H9 (cell line): ENCODE measurements at regions not wholly inside any gene's neighbourhood (a gene's known extent, or its start where the extent isn't known, plus 50 kb on each side); places are given as distances from the start of the nearest gene placed in this dataset.

ENCODE experiments used
- DNase-seq: peaks from one replicate; pipeline ENCODE4 v3.0.0-alpha.2; 2017
- H2AFZ ChIP-seq: one replicate; pipeline ENCODE4 v1.6.1; 2013; ENCODE audit warnings: mild to moderate bottlenecking, low read length, control low read depth, moderate library complexity
- H2AK5ac ChIP-seq: 2 replicates; pipeline ENCODE4 v1.6.1; 2013; ENCODE audit warnings: low read length, control low read depth, mixed read lengths; ENCODE audit not compliant: insufficient read length
- H2BK120ac ChIP-seq: one replicate; pipeline ENCODE4 v1.6.1; 2013; ENCODE audit warnings: low read depth, mild to moderate bottlenecking, low read length, control low read depth, inconsistent platforms; ENCODE audit not compliant: poor library complexity, severe bottlenecking
- H2BK12ac ChIP-seq: 2 replicates; pipeline ENCODE4 v1.6.1; 2013; ENCODE audit warnings: low read length, control low read depth, mixed read lengths, low read depth; ENCODE audit not compliant: insufficient read length
- H2BK15ac ChIP-seq: 2 replicates; pipeline ENCODE4 v1.6.1; 2013; ENCODE audit warnings: low read depth, low read length, control low read depth
- H2BK20ac ChIP-seq: one replicate; pipeline ENCODE4 v1.6.1; 2013; ENCODE audit warnings: low read depth, mild to moderate bottlenecking, low read length, control low read depth, inconsistent platforms; ENCODE audit not compliant: poor library complexity, severe bottlenecking
- H2BK5ac ChIP-seq: 2 replicates; pipeline ENCODE4 v1.6.1; 2013; ENCODE audit warnings: low read length, control low read depth, mixed read lengths; ENCODE audit not compliant: insufficient read length
- H3K14ac ChIP-seq: 2 replicates; pipeline ENCODE4 v1.6.1; 2013; ENCODE audit warnings: low read length, control low read depth; ENCODE audit not compliant: insufficient read depth
- H3K18ac ChIP-seq: 2 replicates; pipeline ENCODE4 v1.6.1; 2013; ENCODE audit warnings: low read depth, mild to moderate bottlenecking, mixed read lengths, low read length, control low read depth; ENCODE audit not compliant: insufficient read length
- H3K23ac ChIP-seq: 2 replicates; pipeline ENCODE4 v1.6.1; 2013; ENCODE audit warnings: low read length, control low read depth, mixed read lengths, low read depth; ENCODE audit not compliant: insufficient read length
- H3K23me2 ChIP-seq: 2 replicates; pipeline ENCODE4 v1.6.1; 2013; ENCODE audit warnings: low read depth, mild to moderate bottlenecking, mixed read lengths, low read length, control low read depth; ENCODE audit not compliant: insufficient read length, poor library complexity, severe bottlenecking
- H3K27ac ChIP-seq: 2 replicates; pipeline ENCODE4 v1.5.1; 2013; ENCODE audit warnings: low read length, control low read depth, mixed read lengths, low read depth; ENCODE audit not compliant: insufficient read length
- H3K27me3 ChIP-seq: 2 replicates; pipeline ENCODE4 v1.6.1; 2013; ENCODE audit warnings: low read length, control low read depth, inconsistent platforms; ENCODE audit not compliant: insufficient read depth
- H3K4ac ChIP-seq: 2 replicates; pipeline ENCODE4 v1.6.1; 2013; ENCODE audit warnings: low read depth, mild to moderate bottlenecking, control low read depth, inconsistent platforms, low read length, moderate library complexity
- H3K4me1 ChIP-seq: 2 replicates; pipeline ENCODE4 v1.6.1; 2013; ENCODE audit warnings: low read length, control low read depth, inconsistent platforms; ENCODE audit not compliant: insufficient read depth
- H3K4me2 ChIP-seq: 2 replicates; pipeline ENCODE4 v1.6.1; 2013; ENCODE audit warnings: low read length, control low read depth, mixed read lengths; ENCODE audit not compliant: insufficient read length, insufficient read depth
- H3K56ac ChIP-seq: 2 replicates; pipeline ENCODE4 v1.6.1; 2013; ENCODE audit warnings: low read depth, mild to moderate bottlenecking, mixed read lengths, low read length, control low read depth; ENCODE audit not compliant: insufficient read length
- H3K79me1 ChIP-seq: 2 replicates; pipeline ENCODE4 v1.6.1; 2013; ENCODE audit warnings: low read depth, mild to moderate bottlenecking, moderate library complexity, low read length, control low read depth, inconsistent platforms; ENCODE audit not compliant: insufficient read depth, poor library complexity, severe bottlenecking
- H3K79me2 ChIP-seq: 2 replicates; pipeline ENCODE4 v1.6.1; 2013; ENCODE audit warnings: low read length, control low read depth, inconsistent platforms; ENCODE audit not compliant: insufficient read depth
- H3K9ac ChIP-seq: 2 replicates; pipeline ENCODE4 v1.6.1; 2013; ENCODE audit warnings: low read length, control low read depth, mixed read lengths; ENCODE audit not compliant: insufficient read length; ENCODE audit errors: extremely low read depth
- H3K9me3 ChIP-seq: one replicate; pipeline ENCODE4 v1.6.1; 2013; ENCODE audit warnings: low read depth, low read length, inconsistent platforms; ENCODE audit not compliant: control insufficient read depth
- H3T11ph ChIP-seq: one replicate; pipeline ENCODE4 v1.6.1; 2013; ENCODE audit warnings: mild to moderate bottlenecking, low read length, control low read depth, inconsistent platforms
- H4K20me1 ChIP-seq: one replicate; pipeline ENCODE4 v1.6.1; 2013; ENCODE audit not compliant: control insufficient read depth, insufficient read length, insufficient read depth
- H4K5ac ChIP-seq: 2 replicates; pipeline ENCODE4 v1.6.1; 2013; ENCODE audit warnings: low read depth, mild to moderate bottlenecking, mixed read lengths, low read length, control low read depth; ENCODE audit not compliant: insufficient read length
- H4K8ac ChIP-seq: replicated peaks from 2 replicates; pipeline ENCODE4 v1.6.1; 2013; ENCODE audit warnings: low read length, control low read depth, mixed read lengths, low read depth; ENCODE audit not compliant: insufficient read length
- H4K91ac ChIP-seq: 2 replicates; pipeline ENCODE4 v1.6.1; 2013; ENCODE audit warnings: low read depth, mild to moderate bottlenecking, moderate library complexity, mixed read lengths, low read length, control low read depth; ENCODE audit not compliant: insufficient read length
- H3K27ac Mint-ChIP-seq, 3 experiments: 2 replicates in 2 of 3; 3 replicates in 1 of 3; pipeline ENCODE4 v1.8.0; 2020 to 2021; ENCODE audit warnings: mixed read lengths in 3 of 3, mild to moderate bottlenecking in 1 of 3, moderate library complexity in 1 of 3
- H3K27me3 Mint-ChIP-seq: 2 replicates; pipeline ENCODE4 v1.8.0; 2021; ENCODE audit warnings: low read depth, mild to moderate bottlenecking, moderate library complexity, mixed read lengths
- H3K36me3 Mint-ChIP-seq, 3 experiments: 2 replicates in 2 of 3; 3 replicates in 1 of 3; pipeline ENCODE4 v1.8.0; 2020 to 2021; ENCODE audit warnings: low read depth in 3 of 3, mixed read lengths in 3 of 3; ENCODE audit not compliant: insufficient read depth in 1 of 3
- H3K4me1 Mint-ChIP-seq, 2 experiments: 2 replicates each; pipeline ENCODE4 v1.8.0; 2020; ENCODE audit warnings: mixed read lengths in 2 of 2
- H3K4me3 Mint-ChIP-seq, 2 experiments: 2 replicates in 1 of 2; 3 replicates in 1 of 2; pipeline ENCODE4 v1.8.0; 2020 to 2021; ENCODE audit warnings: mild to moderate bottlenecking in 2 of 2, mixed read lengths in 2 of 2, moderate library complexity in 1 of 2
- H3K9me3 Mint-ChIP-seq, 2 experiments: 2 replicates in 1 of 2; 3 replicates in 1 of 2; pipeline ENCODE4 v1.8.0; 2020; ENCODE audit warnings: mild to moderate bottlenecking in 2 of 2, mixed read lengths in 2 of 2, moderate library complexity in 1 of 2
- WGBS: extraction: QIAGEN DNeasy Blood & Tissue Kit; methylation state at CpG from one replicate; pipeline ENCODE4 v1.1.7; 2013; ENCODE audit warnings: missing lambda C conversion rate, low lambda C conversion rate, mixed read lengths; ENCODE audit not compliant: insufficient read length; ENCODE audit errors: extremely low coverage; 5-methylcytosine and 5-hydroxymethylcytosine counted together
- TF ChIP-seq, protein P1 (sequence below): fragments of 200-600 bp; sonication (generic); conservative IDR thresholded peaks from 3 replicates; pipeline ENCODE4 v1.8.0; 2021; ENCODE audit warnings: antibody characterized with exemption, mild to moderate bottlenecking

DNA sequence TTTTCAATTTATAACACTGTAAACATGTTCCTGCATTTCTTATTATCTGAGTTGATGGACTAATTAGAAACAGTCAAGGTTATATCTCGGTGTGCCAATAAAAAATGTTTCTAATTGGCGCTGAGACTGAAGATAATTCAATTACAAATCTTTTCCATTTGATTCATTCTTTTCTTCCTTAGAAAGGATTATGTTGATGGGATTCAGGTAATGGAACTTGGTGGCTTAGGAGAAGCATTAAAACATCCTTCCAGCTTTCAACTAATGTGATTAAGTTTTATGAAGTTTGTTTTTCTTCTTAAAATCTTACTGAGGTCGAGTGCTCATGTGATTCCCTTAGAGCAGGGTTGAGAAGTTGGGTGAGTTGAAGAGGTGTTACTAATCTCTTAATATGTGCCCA lies 1015.3 kb downstream of the NR2F1-AS1 start:
- H3K36me3 Mint-ChIP-seq: no peaks in the 10 kb centered on the region
- WGBS: no CpG with 5 or more reads among the region's 3 CpGs
- no peaks in the 10 kb centered on the region for H3K27me3 Mint-ChIP-seq

More for the DNA sequence above, 1015.3 kb downstream of the NR2F1-AS1 start:
- Histone ChIP-seq H4K91ac (no peak overlapping the region), H2BK5ac (no peak overlapping the region), H3K79me1 (no peaks in the 10 kb centered on the region), H4K20me1 (no peaks in the 10 kb centered on the region), H2AFZ (no peak overlapping the region), H3K14ac (no peak overlapping the region), H3T11ph (no peak overlapping the region), H2BK12ac (no peak overlapping the region), H3K23ac (no peak overlapping the region), H3K9ac (no peak overlapping the region), H3K27ac (no peak overlapping the region), H4K5ac (no peak overlapping the region), H3K4ac (no peak overlapping the region), H3K4me2 (no peak overlapping the region), H3K23me2 (no peaks in the 10 kb centered on the region), H3K79me2 (no peaks in the 10 kb centered on the region), H3K18ac (no peak overlapping the region), H2BK120ac (no peak overlapping the region), H3K9me3 (no peaks in the 10 kb centered on the region), H3K27me3 (no peaks in the 10 kb centered on the region), H2BK15ac (no peak overlapping the region), H3K56ac (no peak overlapping the region), H2AK5ac (no peak overlapping the region), H4K8ac (no peak overlapping the region), H2BK20ac (no peak overlapping the region), H3K4me1 (no peaks in the 10 kb centered on the region)
- Mint-ChIP-seq H3K4me1 (peaks cover 3 to 4% of the 10 kb centered on the region in 2 experiments; a peak in 3 of 4 replicates), H3K4me3 (no peak overlapping the region), H3K9me3 (no peaks in the 10 kb centered on the region), H3K27ac (no peak overlapping the region)
- no peak for DNase-seq
- TF ChIP-seq, protein P1, sequence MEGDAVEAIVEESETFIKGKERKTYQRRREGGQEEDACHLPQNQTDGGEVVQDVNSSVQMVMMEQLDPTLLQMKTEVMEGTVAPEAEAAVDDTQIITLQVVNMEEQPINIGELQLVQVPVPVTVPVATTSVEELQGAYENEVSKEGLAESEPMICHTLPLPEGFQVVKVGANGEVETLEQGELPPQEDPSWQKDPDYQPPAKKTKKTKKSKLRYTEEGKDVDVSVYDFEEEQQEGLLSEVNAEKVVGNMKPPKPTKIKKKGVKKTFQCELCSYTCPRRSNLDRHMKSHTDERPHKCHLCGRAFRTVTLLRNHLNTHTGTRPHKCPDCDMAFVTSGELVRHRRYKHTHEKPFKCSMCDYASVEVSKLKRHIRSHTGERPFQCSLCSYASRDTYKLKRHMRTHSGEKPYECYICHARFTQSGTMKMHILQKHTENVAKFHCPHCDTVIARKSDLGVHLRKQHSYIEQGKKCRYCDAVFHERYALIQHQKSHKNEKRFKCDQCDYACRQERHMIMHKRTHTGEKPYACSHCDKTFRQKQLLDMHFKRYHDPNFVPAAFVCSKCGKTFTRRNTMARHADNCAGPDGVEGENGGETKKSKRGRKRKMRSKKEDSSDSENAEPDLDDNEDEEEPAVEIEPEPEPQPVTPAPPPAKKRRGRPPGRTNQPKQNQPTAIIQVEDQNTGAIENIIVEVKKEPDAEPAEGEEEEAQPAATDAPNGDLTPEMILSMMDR: no peak
